ENCODE measurements at regions not wholly inside any gene's neighbourhood (a gene's known extent, or its start where the extent isn't known, plus 50 kb on each side); places are given as distances from the start of the nearest gene placed in this dataset.

DNA sequence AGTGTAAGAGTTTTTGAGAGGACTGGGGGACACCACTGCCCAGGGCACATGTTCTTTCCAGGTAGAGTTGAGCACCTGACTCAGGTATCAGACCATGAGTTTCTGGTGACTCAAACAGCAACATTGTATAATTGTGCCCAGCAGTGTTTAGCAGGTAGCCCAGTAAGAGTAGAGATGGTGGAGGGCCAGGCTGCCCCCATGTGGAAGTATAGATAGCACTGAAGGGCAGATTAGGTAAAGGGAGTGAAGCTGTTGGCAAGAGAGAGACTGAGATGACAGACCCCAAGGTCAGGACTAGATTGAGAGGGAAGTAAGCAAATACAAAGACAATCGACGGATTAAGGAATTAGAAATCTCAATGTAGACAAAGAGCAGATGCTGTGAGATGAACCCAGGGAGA, 74.6 kb downstream of the TRIM42 start:
- TF ChIP-seq FOXM1 (IDR thresholded peaks at IDR 0.05; ENCODE audit: borderline replicate concordance, low read depth) (no peak), NFIC (IDR thresholded peaks at IDR 0.05) (no peak), TCF12 (IDR thresholded peaks at IDR 0.05; ENCODE audit: low read depth) (no peak), REST (IDR thresholded peaks at IDR 0.05; ENCODE audit: low read depth) (no peak), TEAD4 (IDR thresholded peaks at IDR 0.05) (no peak), EP300 (IDR thresholded peaks at IDR 0.05; ENCODE audit: borderline replicate concordance) (no peak), USF1 (IDR thresholded peaks at IDR 0.05) (no peak), RAD21 (IDR thresholded peaks at IDR 0.05; ENCODE audit: low read depth) (no peak)

GRCh38 chr3:140753865-140754754, 76.2 kb downstream of the TRIM42 start:
- TF ChIP-seq USF1 (IDR thresholded peaks at IDR 0.05) (no peak), RAD21 (IDR thresholded peaks at IDR 0.05; ENCODE audit: low read depth) (no peak), TEAD4 (IDR thresholded peaks at IDR 0.05) (no peak), REST (IDR thresholded peaks at IDR 0.05; ENCODE audit: low read depth) (no peak), FOXM1 (IDR thresholded peaks at IDR 0.05; ENCODE audit: borderline replicate concordance, low read depth) (no peak), TCF12 (IDR thresholded peaks at IDR 0.05; ENCODE audit: low read depth) (no peak), EP300 (IDR thresholded peaks at IDR 0.05; ENCODE audit: borderline replicate concordance) (no peak)

- TF ChIP-seq ZBTB7A (IDR thresholded peaks at IDR 0.05; ENCODE audit: low read depth): no peak
- TF ChIP-seq RAD21 (IDR thresholded peaks at IDR 0.05; ENCODE audit: low read depth): no peak
- no peak for TF ChIP-seq REST (IDR thresholded peaks at IDR 0.05; ENCODE audit: low read depth)
- no peak for TF ChIP-seq TCF12 (IDR thresholded peaks at IDR 0.05; ENCODE audit: low read depth)
- no peak for TF ChIP-seq USF1 (IDR thresholded peaks at IDR 0.05)
These were observed 77.1 kb downstream of the TRIM42 start for GRCh38 chr3:140754936-140755335.

- TF ChIP-seq USF1 (IDR thresholded peaks at IDR 0.05): no peak
- no peak for TF ChIP-seq TEAD4 (IDR thresholded peaks at IDR 0.05)
- no peak for TF ChIP-seq FOXM1 (IDR thresholded peaks at IDR 0.05; ENCODE audit: borderline replicate concordance, low read depth)
- TF ChIP-seq RAD21 (IDR thresholded peaks at IDR 0.05; ENCODE audit: low read depth): no peak
- no peak for TF ChIP-seq REST (IDR thresholded peaks at IDR 0.05; ENCODE audit: low read depth)
- no peak for TF ChIP-seq YY1 (IDR thresholded peaks at IDR 0.05; ENCODE audit: low read depth)
- TF ChIP-seq EGR1 (IDR thresholded peaks at IDR 0.05): no peak
- no peak for TF ChIP-seq CEBPB (IDR thresholded peaks at IDR 0.05)
- no peak for TF ChIP-seq TAF1 (IDR thresholded peaks at IDR 0.05; ENCODE audit: low read depth)
- TF ChIP-seq ZBTB7A (IDR thresholded peaks at IDR 0.05; ENCODE audit: low read depth): no peak
- TF ChIP-seq, protein P1, sequence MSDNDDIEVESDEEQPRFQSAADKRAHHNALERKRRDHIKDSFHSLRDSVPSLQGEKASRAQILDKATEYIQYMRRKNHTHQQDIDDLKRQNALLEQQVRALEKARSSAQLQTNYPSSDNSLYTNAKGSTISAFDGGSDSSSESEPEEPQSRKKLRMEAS (IDR thresholded peaks at IDR 0.05): no peak
These were observed 78.6 kb downstream of the TRIM42 start for GRCh38 chr3:140756240-140757016.

Data from Ishikawa (cell line).